Left lobe of liver (tissue), 2 donors: ENCODE measurements at regions not wholly inside any gene's neighbourhood (a gene's known extent, or its start where the extent isn't known, plus 50 kb on each side); places are given as distances from the start of the nearest gene placed in this dataset.
"Not testable (repeated sequence)": the region's sequence is repeated elsewhere in the genome, so short reads cannot be mapped to it uniquely, and the experiment has no call there.

Experiments
- ATAC-seq: fragments of 200-7000 bp; cut with Tn5 transposase; one replicate; pipeline ENCODE4 v1.9.1; 2020; ENCODE audit warnings: mild to moderate bottlenecking, moderate library complexity
- DNase-seq: peaks from one replicate; pipeline ENCODE4 v3.0.0-alpha.2; 2020; ENCODE audit warnings: low spot score
- donor health status: DM: no; HTN: no; CAD: no; lungs with moderate emphysema.
- donor health status: DM: no; HTN: yes; CAD: no.

DNA sequence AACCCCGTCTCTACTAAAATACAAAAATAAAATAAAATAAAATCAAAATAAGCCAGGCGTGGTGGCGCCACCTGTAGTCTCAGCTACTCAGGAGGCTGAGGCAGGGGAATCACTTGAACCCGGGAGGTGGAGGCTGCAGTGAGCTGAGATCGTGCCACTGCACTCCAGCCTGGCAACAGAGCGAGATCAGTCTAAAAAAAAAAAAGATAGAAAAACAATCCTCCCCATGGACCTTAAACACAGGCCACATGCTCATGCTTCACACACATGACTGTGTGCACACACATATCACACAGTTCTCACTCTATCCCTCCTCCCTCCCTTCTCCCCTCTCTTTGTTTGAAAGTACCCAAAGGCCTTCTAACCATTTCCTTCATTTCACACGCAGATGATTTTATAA, 667.6 kb downstream of the UQCRFS1 start:
- ATAC-seq, DNase-seq: not testable (repeated sequence)

DNA sequence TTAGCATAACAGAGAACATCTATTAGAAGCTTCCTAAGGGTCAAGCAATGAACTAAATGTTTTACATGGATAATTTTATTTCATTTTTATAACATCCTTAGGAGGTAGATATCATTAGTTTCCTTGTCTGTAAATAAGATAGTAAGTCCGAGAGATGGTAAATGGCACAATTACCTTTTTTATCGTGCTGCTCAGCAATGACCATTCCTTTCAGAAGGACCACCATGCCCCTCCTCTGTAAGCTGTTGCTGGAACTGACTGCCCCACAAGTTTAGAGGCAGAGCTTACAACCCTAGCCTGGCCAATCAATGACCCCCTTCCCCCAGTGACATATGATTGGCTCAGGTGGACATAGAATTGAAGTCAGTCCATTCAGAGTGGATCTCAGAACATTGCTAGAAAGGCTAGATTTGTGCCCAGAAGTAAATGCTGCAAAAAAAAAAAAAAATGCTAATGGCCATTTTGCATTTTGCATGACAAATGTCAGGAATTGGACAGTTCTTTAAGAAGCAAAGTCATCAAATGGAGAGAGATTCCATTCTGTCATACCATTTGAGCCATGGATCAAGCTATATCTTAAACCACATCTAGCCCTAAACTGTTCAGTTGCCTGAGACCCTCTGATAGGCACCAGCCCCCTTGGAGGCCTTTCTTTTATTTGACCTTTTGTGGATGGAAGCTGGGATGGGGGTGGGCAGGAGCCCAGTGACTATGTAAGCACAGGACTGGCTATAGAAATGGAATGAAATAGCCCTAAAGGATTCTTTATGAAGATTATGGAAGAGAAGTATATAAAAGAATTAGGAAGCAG, 668.3 kb downstream of the UQCRFS1 start:
- DNase-seq (no peak), ATAC-seq (no peak)

DNA sequence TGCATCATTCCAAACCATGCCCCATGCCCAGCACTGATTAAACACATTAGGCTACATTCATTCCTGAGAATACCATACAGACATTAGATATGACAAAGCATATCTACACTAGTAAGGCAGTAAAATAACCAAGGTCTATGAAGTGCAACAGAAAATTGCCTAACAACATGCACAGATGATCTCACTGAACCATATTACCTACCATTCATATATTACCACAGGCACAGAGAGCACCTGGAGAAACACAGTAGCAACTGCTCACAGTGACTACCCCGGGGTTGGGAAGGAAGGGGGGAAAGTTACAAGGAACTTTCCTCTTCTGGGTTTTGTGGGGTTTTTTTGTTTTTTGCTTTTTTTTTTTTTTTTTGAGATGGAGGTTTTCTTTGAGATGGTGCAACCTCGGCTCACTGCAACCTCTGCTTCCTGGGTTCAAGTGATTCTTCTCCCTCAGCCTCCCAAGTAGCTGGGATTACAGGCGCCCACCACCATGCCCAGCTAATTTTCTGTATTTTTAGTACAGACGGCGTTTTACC, 669.6 kb downstream of the UQCRFS1 start:
- DNase-seq = no peak
- ATAC-seq = no peak

DNA sequence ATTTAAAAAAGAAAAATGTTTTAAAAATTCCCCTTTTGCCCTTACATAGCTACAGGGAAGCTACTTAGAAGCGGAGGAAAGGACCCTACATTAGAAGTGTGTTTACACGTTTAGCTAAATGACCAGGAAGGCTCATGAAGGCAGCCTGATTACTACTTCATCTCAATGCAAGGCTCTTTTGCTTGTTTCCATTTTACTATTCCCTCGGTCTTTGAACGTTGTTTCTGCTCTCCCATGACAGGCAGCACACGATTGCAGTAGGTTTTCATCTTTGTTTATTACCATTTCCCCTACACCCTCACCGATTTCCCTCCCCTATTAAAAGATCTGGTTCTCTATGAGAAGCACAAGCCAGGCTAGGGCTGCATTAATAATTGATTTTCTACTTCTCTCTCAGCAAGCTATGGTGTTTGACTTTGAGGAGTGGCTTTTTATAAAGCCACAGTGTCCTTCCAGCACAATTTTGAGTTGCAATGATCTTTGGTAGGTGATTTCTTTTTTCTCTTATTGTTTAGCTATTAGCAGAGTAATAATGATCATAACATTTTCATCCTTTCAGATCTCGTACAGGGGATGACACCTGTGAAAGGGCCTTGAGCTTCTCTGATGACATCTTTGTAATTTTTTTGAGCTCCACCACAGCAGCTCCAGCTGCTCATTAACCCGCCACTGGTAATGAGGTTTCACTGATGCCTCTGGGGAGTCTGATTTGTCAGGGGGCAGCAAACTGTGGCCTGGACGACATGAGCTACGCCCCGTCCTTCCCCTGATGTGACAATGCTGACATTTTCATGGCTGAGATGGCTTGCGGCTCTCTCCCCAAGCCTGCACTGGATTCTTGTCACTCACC, 670.3 kb downstream of the UQCRFS1 start:
- ATAC-seq = no peak
- DNase-seq = no peak

DNA sequence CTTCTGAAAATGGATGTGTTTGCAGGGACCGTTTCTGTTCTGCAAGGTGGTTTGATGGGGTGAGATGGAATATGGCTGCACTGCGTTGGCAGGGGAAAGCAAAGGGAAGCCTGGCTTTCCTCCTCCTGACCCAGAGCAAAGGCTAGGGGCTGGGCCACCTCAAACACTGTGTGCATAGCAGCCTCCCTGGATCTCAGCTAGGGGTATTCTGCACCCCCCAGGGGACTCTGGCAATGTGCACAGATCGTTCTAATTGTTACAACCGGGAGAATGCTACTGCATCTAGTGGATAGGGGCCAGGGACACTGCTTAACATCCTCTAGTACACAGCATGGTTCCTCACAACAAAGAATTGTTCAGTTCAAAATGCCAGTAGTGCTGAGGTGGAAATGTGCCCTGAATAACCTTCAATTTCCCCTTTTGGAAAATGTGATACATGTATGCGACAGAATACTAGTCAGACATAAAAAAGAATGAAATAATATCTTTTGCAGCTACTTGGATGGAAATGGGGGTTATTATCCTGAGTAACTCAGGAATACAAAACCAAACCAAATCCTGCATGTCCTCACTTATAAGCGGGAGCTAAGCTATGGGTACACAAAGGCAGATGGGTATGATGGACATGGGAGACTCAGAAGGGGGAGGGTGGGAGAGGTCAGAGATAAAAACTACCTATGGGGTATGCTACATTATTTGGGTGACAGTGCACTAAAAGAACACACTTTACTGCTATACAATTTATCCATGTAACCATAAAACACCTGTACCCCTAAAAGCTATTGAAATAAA, 671.2 kb downstream of the UQCRFS1 start:
- ATAC-seq = no peak

DNA sequence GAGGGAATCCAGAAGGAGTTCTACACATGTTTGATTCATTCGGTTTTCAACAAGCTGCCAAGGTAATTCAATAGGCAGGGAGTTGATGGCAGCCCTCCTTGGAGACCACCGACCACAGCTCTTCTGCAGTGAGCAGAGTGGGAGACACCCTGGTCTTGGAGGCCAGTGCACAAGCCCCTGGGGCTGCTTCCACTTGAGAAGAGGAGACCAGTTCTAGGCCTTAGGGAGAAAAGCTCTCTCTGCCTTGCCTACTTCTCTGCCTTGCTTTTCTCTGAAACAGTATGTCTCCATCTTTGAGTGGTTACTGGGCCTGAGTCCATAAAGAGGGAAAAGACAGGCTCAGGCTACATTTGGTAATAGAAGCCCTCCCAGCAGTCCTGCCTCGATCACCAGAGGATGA, 671.9 kb downstream of the UQCRFS1 start:
- no peak for DNase-seq
- ATAC-seq = no peak

More for the DNA sequence above, 671.2 kb downstream of the UQCRFS1 start:
- no peak for DNase-seq

DNA sequence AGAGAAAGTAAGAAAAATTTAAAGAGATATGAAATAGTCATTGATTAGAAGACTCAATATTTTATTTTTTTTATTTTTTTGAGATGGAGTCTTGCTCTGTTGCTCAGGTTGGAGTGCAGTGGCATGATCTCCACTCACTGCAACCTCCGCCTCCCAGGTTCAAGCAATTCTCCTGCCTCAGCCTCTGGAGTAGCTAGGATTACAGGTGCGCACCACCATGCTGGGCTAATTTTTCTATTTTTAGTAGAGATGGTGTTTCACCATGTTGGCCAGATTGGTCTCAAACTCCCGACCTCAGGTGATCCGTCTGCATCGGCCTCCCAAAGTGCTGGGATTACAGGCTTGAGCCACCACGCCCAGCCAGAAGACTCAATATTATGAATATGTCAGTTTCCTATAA, 672.6 kb downstream of the UQCRFS1 start:
- not testable (repeated sequence) for DNase-seq, ATAC-seq

DNA sequence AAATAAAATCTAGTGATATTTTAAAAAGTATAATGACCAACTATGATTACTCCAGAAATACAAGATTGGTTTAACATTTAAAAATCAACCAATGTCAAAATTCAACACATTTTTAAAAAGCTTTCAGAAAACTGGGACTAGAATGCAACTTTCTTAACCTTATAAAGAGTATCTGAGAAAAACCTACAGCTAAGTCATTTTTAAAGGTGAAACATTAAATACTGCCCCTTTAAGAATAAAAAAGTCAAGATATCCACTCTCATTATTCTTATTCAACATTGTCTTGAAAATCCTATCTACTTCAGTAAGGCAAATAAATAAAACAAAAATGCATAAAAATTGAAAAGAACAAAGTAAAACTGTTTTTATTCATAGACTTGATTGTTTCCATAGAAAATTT, 673.2 kb downstream of the UQCRFS1 start:
- ATAC-seq (no peak), DNase-seq (no peak)

DNA sequence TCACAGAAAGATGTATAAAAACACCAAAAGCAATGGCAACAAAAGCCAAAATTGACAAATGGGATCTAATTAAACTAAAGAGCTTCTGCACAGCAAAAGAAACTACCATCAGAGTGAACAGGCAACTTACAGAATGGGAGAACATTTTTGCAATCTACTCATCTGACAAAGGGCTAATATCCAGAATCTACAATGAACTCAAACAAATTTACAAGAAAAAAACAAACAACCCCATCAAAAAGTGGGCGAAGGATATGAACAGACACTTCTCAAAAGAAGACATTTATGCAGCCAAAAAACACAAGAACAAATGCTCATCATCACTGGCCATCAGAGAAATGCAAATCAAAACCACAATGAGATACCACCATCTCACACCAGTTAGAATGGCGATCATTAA, 674.4 kb downstream of the UQCRFS1 start:
- ATAC-seq = not testable (repeated sequence)

DNA sequence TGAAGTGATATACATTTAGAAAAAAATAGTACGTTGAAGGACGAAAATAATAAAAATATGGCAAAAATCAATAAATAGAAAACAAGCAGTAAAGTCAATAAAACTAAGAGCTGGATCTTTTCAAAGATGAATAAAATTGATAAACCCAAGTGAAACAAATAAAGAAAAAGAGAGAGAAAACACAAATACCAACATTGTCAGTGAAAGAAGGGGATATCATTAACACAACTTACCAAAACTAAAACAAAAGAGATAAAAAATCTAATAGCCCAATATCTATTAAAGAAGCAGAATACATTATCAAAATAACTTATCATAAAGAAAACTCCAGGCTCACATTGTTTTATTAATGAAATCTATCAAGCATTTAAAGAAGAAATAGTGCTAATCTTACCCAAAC, 675.1 kb downstream of the UQCRFS1 start:
- ATAC-seq = no peak

More for the DNA sequence above, 674.4 kb downstream of the UQCRFS1 start:
- not testable (repeated sequence) for DNase-seq

DNA sequence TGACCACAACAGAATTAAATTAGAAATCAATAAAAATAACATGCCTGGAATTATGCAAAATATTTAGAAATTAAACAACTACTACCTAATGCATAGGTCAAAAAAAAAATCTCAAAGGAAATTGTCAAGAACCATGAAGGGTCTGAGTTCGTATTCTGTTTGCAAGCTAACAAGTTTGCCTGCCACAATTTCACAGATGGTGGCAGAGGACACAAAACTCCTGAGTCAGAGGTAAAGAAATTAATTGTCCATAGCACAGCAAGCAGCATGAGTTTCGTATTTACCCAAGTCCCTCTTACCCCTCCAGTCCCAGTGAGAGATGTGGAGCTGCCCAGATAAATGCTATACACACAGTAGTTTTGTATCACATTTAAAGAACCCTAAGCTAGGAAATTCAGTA, 675.9 kb downstream of the UQCRFS1 start:
- no peak for ATAC-seq
- no peak for DNase-seq

More for the DNA sequence above, 675.1 kb downstream of the UQCRFS1 start:
- no peak for DNase-seq

DNA sequence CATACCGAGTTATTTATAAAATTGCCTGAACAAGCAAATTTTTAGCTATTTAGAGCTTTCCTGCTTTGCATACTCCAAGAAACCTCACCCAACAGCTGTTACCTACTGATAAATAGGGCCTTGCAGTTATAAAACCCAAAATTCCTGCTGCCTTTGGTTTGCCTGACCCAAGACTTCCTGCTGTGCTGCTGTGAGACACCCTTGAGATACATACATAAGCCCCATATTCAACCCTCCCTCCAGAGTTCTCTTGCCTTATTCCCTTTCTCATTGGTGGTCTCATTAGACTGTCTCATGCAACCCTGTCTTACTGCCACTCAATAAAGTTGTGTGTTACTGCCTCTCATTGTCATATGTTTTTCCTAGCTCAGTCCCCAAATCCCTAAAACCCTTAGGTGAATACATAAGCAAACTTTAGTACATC, 677.6 kb downstream of the UQCRFS1 start:
- ATAC-seq (no peak), DNase-seq (no peak)

DNA sequence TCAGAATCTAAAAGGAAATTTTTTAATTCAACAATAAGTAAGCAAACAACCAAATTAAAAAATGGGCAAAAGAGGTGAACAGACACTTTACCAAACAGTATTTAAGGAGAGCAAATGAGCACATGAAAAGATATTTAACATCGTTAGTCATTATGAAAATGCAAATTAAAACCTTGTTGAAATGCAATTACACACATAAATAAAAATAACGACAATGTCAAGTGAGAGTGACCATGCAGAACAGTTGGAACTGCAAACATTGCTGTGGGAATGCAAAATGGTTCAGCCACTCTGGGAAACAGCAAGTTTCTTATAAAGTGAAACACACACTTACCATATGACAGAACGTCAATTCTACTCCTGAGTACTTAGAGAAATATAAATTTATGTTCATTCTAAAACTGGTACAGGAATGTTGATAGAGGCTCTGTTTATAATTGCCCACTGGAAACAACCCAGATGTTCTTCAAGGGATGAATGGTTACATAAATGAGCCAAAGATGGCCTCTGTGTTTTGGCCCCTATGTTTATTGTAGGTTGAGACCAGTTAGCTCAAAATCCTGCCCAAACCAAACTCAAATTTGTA, 678.1 kb downstream of the UQCRFS1 start:
- ATAC-seq = no peak
- no peak for DNase-seq

DNA sequence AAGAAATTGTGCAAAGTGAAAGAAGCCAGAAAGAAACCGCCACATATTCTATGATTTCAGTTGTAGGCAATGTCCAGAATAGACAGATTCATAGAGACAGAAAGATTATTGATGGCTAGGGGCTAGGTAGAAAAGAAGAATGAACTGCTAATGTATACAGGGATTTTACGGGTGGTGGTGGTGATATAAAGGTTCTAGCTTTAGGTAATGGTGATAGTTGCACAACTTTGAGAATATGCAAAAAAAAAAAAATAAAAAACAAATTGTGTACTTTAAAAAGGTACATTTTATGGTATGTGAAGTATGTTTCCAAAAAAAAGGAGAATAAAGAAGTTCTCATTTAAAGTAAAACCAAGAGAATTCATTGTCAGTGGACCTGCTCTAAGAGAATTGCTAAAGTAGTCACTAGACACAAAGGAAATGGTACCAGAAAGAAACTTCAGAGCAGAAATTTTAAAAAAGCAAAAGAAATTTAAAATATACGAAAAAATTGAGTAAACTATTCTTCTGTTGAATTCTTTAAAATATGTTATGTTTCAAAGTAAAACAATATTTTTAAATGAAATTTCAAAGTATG, 680.1 kb downstream of the UQCRFS1 start:
- DNase-seq (no peak), ATAC-seq (no peak)

DNA sequence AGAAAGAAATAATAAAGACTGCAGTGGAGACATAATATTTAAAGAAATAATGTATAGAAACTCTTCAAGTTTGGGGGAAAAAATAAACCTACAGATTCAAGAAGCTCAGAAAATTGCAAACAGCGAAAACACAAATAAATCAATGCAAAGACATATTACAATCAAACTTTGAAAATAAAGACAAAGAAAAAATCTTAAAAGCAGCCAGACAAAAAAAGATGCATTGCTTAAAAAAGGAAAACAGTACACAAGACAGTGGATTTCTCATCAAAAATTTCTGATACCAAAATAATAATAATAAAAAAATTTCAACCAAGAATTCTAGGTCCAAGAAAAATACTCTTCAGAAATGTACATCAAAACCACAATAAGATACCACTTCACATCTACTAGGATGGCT, 681.0 kb downstream of the UQCRFS1 start:
- no peak for ATAC-seq
- DNase-seq = no peak

DNA sequence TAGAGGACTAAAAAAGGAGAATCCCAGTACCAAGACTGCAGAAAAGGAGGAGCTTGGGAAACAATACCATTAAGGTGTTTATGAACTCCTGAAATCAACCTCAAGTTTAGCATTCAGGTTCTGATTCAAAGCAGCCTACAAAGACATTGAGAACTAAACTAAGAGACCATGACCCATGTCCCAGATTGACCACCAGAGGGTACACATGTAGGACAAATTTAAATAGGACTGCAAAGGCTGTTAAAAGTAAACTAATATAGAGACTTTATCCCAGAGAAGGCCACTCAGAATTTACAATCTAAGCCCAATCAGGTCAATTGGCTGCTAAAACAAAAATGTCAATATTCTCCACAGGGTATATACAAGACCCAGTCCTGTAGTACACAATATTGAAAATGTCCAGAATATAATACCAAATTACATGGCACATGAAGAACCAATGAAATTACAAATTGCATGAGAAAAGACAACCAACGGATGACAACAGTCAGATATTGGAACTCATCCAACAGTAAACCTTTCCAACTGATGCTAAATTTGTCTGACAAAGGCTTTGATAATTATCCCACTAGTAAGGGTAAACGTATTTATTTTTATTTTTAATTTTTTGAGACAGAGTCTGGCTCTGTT, 682.4 kb downstream of the UQCRFS1 start:
- no peak for DNase-seq

DNA sequence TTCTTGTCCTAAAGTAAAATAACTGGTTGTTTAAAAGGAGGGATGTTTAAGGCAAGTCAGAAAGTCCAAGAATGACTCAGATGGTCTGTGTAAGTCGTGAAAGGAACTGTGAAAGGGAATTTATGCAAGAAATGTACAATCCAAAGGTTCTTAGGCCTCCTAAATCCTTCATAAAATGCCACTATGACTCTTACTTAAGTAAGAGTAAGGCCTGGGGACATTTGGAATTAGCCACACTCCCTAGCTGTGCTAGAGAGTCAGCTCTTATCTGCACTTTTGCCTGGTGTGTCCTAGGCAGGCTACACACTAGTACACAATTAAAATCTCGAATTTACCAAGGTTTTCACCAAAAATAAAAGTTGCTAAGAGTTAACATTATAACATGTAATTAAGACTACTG, 686.9 kb downstream of the UQCRFS1 start:
- ATAC-seq = no peak
- DNase-seq = no peak

More for the DNA sequence above, 682.4 kb downstream of the UQCRFS1 start:
- no peak for ATAC-seq

DNA sequence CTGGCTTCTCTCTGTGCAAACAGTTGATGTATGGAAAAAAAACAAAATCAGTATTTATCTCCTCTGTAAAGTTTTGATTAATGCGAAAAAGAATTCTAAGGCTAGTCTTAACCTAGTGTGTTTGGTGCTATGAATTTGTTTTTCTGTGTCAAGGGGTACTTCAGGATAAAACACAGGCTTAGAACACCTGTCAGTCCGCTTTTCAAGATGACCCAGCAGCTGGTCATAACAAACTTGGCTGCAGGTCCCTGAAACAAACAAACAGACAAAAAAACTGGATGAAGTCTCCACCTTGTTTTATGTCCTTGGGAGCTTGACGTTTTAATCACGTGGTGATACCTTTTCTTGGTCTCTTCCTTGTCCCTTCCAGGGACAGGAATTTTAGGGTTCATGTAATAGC, 689.3 kb downstream of the UQCRFS1 start:
- DNase-seq = no peak
- ATAC-seq = no peak

DNA sequence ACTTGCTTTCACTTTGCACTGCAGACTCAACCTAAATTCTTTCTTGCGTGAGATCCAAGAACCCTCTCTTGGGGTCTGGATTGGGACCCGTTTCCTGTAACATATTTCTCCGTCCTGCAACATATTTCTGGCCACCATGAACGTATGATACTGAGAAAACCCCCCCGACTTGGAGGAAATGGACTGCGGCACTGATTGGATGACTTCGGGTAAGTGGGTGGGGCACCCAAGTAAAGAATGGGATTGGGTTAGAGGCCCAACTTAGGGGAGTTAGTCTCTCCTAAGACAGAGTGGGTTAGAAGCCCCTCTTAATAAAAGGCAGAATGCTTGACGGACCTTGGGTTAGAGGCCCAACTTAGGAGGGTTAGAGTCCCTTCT, 690.4 kb downstream of the UQCRFS1 start:
- DNase-seq (no peak), ATAC-seq (no peak)
